OCI-LY1 (cell line): ENCODE measurements at regions not wholly inside any gene's neighbourhood (a gene's known extent, or its start where the extent isn't known, plus 50 kb on each side); places are given as distances from the start of the nearest gene placed in this dataset.

Experiments
- EZH2 ChIP-seq: fragments of 200-600 bp; sonication (generic), shearing (Covaris generic); IDR thresholded peaks from 2 replicates; pipeline ENCODE4 v1.8.0; 2017; ENCODE audit warnings: borderline replicate concordance, mixed run types, mild to moderate bottlenecking, antibody characterized with exemption, low read length, moderate library complexity, mixed read lengths
- TF ChIP-seq, protein P1 (sequence below): fragments of 200-600 bp; sonication (generic), shearing (Covaris generic); IDR thresholded peaks from 2 replicates; pipeline ENCODE4 v1.5.1; 2017; ENCODE audit warnings: mild to moderate bottlenecking, antibody characterized with exemption, low read length, moderate library complexity, mixed read lengths

- TF ChIP-seq, protein P1, sequence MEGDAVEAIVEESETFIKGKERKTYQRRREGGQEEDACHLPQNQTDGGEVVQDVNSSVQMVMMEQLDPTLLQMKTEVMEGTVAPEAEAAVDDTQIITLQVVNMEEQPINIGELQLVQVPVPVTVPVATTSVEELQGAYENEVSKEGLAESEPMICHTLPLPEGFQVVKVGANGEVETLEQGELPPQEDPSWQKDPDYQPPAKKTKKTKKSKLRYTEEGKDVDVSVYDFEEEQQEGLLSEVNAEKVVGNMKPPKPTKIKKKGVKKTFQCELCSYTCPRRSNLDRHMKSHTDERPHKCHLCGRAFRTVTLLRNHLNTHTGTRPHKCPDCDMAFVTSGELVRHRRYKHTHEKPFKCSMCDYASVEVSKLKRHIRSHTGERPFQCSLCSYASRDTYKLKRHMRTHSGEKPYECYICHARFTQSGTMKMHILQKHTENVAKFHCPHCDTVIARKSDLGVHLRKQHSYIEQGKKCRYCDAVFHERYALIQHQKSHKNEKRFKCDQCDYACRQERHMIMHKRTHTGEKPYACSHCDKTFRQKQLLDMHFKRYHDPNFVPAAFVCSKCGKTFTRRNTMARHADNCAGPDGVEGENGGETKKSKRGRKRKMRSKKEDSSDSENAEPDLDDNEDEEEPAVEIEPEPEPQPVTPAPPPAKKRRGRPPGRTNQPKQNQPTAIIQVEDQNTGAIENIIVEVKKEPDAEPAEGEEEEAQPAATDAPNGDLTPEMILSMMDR, result no peak
- no peak for TF ChIP-seq EZH2
Observed at GRCh38 chr13:56865416-56865815, 275.3 kb upstream of the PRR20A start.
